HG03571 (cell line): ENCODE measurements at regions not wholly inside any gene's neighbourhood (a gene's known extent, or its start where the extent isn't known, plus 50 kb on each side); places are given as distances from the start of the nearest gene placed in this dataset.

Source experiments
- ATAC-seq: cut with Tn5 transposase; IDR thresholded peaks from one replicate; pipeline ENCODE4 v1.9.1; 2021; ENCODE audit not compliant: unreplicated experiment

- ATAC-seq: no peak
Observed at GRCh38 chr6:169959136-169960002, 207.9 kb downstream of the ERMARD start.

DNA sequence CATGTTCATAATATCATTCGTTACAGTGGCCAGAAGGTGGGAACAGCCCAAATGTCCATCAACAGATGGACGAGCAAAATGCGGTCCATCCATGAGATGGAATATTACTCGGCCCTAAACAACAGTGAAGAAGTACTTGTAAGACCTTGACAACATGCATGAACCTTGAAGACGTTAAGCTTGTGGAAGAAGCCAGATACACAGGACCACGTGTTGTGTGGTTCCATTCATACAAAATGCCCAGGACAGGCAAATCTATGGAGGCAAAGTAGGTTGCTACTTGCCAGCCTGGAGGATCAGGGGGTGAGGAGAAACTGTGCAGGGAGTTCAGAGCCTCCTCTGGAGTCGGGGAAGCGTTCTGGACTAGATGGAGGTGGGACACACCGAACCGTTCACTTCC lies 207.1 kb downstream of the ERMARD start:
- ATAC-seq: no peak

GRCh38 chr6:169957351-169957963 lies 206.0 kb downstream of the ERMARD start:
- no peak for ATAC-seq

DNA sequence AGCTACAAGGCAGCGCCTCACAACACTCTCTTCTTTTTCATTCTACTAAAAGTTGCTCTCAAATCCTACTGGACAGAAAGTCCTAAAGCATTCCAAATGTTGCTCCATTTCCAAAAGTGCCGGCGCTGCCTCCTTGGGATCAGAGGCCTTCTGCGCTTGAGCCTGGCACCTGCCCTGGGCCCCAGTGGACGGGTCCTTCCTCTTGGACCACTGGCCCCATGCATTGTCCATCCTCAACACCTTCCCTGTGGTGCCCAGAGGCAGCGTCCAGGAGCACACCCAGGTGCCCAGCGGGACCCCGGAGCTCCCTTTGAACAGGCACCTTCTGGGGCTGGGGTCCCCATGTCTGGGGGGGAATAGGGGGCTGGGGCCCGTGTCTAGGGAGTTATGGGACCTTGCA lies 205.2 kb downstream of the ERMARD start:
- ATAC-seq: no peak

DNA sequence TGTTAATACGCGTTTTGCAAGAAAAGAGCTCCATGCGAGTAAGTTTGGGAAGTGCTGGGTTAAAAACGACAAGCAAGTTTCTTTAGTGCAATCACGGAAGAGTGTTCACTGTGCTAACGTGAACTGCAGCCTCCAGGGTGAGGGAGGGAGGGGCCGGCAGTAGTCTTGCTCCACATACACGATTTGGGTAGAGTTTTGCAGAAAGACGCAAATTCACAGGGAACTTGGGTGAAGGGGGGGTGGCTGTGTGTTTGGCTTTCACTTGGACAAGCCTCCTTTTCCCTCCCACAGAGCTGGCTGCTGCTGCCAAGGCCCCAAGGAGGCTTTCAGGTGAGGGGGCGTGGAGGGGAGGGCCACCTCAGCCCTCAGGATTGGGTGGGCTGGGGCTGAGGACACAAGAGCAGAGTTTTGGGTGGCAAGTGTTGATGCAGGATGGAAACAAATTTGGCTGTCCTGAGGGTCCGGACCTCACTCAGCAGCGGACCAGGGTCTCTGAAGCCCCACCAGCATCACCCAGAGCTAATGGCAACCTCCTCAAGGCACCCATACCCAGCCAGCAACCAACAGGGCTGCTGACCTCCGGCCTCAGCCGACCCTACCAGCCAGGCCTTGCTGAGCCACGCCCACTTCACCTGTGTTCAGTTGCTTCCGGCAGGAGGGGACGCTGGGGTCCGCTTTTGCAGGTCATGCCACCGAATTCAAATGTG lies 204.5 kb downstream of the ERMARD start:
- no peak for ATAC-seq

- ATAC-seq: no peak
Observed at GRCh38 chr6:169954977-169955376, 203.6 kb downstream of the ERMARD start.

GRCh38 chr6:169953686-169954085 lies 202.3 kb downstream of the ERMARD start:
- ATAC-seq: no peak

GRCh38 chr6:169950558-169950957 lies 199.1 kb downstream of the ERMARD start:
- ATAC-seq: no peak

GRCh38 chr6:169949511-169950097 lies 198.2 kb downstream of the ERMARD start:
- ATAC-seq: no peak

- ATAC-seq: no peak
Observed at GRCh38 chr6:169946971-169947370, 195.5 kb downstream of the ERMARD start.

- no peak for ATAC-seq
Observed at GRCh38 chr6:169945117-169945516, 193.7 kb downstream of the ERMARD start.

- no peak for ATAC-seq
Observed at GRCh38 chr6:169944415-169944814, 193.0 kb downstream of the ERMARD start.

- ATAC-seq: no peak
Observed at GRCh38 chr6:169944061-169944337, 192.6 kb downstream of the ERMARD start.

DNA sequence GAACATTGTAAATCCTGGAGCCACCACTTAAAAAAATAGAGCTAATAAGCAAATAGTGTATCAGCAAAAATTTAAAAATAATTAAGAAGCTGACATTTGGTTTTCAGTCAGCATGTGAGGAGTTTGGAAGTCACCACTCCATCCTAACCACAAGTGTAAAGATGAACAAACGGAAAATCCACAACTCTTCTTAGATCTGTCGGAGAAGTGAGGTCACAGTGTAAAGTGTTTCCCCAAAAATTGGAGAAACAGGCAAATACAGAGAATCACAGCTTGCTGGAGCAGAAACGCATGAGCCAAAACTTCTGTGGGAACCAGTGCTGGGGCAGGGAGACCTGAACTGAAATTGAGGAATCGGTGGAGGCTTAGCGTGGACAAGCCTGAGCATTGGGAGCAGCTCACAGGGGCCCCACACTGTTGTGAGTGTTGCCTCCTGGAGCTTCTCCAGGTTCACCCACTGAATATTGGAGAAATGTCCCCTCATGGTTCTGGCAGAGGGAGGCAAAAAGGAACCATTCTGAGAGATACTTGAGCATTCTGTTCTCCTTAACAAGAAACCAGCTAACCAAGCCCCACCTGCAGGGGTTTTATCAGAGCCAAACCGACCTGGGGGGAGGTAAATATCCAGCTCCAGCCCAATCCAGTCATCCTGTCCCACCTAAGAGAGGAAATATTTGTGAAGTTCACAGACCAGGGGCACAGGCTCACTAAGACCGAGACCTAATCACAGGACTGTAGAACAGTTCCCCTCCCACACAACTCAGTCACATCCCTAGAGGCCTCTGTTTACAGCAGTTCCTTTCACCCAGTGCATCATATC lies 192.0 kb downstream of the ERMARD start:
- no peak for ATAC-seq

DNA sequence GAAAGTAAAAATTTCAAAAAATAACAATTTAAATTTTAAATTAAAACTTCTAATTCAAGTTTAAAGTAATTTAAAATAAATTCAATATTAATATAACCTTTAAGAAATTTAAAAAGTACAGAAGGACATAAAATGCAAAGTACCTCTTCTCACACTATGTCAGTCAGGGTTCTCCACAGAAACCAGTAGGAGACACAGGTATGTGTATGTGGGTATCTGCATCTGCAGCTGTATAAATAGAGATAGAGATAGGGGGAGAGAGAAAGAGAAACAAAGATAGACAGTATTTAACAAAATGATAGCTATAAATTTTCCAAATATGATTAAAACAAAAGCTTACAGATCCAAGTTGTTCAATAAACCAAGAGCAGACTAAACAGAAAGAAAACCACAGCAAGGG lies 190.8 kb downstream of the ERMARD start:
- ATAC-seq: no peak

- no peak for ATAC-seq
Observed at GRCh38 chr6:169940481-169941271, 189.3 kb downstream of the ERMARD start.

DNA sequence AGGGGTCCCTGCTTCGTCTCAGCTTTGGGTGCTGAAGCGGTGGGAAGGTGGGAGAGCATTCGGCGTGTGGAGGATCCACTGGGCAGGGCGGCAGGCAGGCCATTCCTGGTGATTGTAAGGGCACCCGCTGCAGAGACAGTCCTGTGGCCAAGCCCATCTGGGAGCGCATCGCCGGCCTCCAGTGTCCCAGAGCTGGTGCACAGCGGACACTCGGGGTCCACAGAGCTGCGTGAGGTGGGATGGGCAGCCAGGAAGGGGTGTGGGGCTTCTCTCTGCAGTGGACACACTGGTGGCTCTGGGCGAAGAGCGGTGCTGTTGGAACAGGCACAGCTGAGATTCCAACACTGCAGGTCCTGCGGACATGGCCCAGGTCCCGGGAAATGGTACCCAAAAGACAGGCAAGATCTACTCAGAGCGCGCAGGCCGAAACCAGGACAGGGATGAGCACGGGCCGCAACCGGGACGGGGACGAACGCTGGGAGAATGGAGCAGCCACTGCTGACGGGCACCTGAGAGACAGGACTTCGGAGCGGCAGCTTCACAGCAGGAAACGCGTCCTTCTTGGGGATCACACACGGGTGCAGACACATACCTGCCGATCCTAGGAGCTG lies 188.2 kb downstream of the ERMARD start:
- ATAC-seq: no peak

GRCh38 chr6:169938731-169939130 lies 187.3 kb downstream of the ERMARD start:
- no peak for ATAC-seq

- ATAC-seq: no peak
Observed at GRCh38 chr6:169938262-169938701, 186.9 kb downstream of the ERMARD start.
